ENCODE measurements at regions not wholly inside any gene's neighbourhood (a gene's known extent, or its start where the extent isn't known, plus 50 kb on each side); places are given as distances from the start of the nearest gene placed in this dataset.

DNA sequence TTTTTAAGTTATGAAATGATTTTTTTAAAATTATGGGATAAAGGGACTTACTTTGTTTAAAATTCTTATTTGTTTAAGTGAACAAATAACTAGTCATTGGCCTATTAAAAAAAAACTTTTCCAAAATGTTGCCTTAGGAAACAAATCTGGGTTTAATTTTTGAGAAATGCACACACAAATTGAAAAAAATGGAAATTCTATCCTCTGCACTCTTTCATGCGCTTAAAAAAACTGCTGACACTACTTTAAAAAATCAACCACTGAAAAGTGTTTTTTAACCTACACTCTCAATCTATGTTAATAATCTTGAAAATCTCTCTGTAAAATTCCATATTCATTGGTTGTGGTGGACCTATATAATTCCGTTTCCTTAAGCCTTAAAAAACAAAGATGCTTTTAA, 163.4 kb upstream of the DAB2 start:
- DNase-seq (ENCODE audit: low read depth), result no peak
- TF ChIP-seq, protein P1, sequence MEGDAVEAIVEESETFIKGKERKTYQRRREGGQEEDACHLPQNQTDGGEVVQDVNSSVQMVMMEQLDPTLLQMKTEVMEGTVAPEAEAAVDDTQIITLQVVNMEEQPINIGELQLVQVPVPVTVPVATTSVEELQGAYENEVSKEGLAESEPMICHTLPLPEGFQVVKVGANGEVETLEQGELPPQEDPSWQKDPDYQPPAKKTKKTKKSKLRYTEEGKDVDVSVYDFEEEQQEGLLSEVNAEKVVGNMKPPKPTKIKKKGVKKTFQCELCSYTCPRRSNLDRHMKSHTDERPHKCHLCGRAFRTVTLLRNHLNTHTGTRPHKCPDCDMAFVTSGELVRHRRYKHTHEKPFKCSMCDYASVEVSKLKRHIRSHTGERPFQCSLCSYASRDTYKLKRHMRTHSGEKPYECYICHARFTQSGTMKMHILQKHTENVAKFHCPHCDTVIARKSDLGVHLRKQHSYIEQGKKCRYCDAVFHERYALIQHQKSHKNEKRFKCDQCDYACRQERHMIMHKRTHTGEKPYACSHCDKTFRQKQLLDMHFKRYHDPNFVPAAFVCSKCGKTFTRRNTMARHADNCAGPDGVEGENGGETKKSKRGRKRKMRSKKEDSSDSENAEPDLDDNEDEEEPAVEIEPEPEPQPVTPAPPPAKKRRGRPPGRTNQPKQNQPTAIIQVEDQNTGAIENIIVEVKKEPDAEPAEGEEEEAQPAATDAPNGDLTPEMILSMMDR (IDR thresholded peaks at IDR 0.05; ENCODE audit: low read depth, low read length, missing control alignments), result no peak
- in situ Hi-C loops (cut with HindIII; ENCODE audit: low sequenced_read_pairs), result loop anchor here (10.0 kb wide), 1 partner anchor 1097 kb away; no protein-coding TSS in a partner anchor
- no peak overlapping the region for H3K4me3 ChIP-seq (ENCODE audit: low read depth, low read length)

DNA sequence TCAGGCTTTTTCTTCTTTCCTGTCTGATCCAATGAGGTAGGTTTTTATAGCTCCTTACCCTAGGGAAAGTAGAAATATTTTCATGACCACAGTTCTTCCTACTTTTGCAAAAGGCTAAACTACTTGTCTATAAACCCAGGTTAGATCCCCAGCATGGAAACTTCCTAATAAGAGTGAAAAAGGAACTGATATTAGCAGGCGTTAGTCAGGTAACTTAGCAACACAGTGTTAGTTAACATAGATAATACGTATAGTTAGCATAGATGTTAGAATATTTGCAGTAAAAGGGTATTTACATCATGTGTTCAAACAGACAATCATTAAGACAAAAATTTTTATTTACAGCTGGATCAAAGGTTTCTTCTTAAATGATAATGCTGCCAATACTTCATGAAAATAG, 162.9 kb upstream of the DAB2 start:
- in situ Hi-C loops (cut with HindIII; ENCODE audit: low sequenced_read_pairs), result loop anchor here (10.0 kb wide), 1 partner anchor 1097 kb away; no protein-coding TSS in a partner anchor
- TF ChIP-seq, protein P1 (IDR thresholded peaks at IDR 0.05; ENCODE audit: low read depth, low read length, missing control alignments), result no peak
- H3K4me3 ChIP-seq (ENCODE audit: low read depth, low read length), result no peak overlapping the region
- no peak for DNase-seq (ENCODE audit: low read depth)

DNA sequence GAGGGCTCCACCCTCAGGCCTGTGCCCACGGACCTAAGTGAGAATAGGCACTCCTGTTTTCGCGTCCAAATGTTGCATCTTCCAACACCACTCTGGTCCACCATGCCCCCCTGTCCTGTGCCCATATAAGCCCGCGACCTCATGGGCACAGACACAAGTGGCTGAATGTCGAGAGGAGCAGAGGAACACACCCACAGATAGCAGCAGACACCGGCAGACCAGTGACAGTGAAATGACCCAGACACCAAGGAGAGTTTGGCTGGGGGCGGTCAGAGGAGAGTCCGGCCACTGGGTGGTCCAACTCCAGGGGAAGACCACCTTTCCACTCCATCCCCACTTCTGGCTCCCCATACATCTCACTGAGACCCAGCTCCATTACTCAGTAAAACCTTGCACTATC, 161.4 kb upstream of the DAB2 start:
- TF ChIP-seq, protein P1 (IDR thresholded peaks at IDR 0.05; ENCODE audit: low read depth, low read length, missing control alignments), result no peak
- no peak for DNase-seq (ENCODE audit: low read depth)

DNA sequence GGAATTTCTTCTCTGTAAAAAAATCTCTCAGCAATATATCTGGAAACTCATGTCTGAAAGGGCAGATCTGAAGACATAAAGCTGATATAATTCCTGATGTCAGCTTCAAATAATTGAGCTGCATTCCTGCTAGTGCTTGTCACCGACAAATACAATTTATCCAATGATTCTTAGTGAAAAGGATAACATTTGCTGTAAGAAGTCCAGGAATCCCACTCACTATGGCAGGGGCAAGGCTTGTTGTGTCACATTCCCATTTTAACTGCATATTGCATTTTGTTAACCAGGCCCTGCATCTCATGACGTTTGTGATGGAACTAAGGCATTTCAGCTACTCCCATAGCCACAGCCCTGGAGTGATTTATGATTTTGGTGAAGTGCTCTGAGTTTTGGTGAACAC, 160.1 kb upstream of the DAB2 start:
- TF ChIP-seq, protein P1 (IDR thresholded peaks at IDR 0.05; ENCODE audit: low read depth, low read length, missing control alignments), result no peak
- in situ Hi-C loops (cut with HindIII; ENCODE audit: low sequenced_read_pairs), result loop anchor here (10.0 kb wide), 1 partner anchor 1100 kb away; no protein-coding TSS in a partner anchor
- no peak overlapping the region for H3K4me3 ChIP-seq (ENCODE audit: low read depth, low read length)
- no peak for DNase-seq (ENCODE audit: low read depth)

More for the DNA sequence above, 161.4 kb upstream of the DAB2 start:
- no peak overlapping the region for H3K4me3 ChIP-seq (ENCODE audit: low read depth, low read length)
- in situ Hi-C loops (cut with HindIII; ENCODE audit: low sequenced_read_pairs), result loop anchor here (10.0 kb wide), 1 partner anchor 1099 kb away; no protein-coding TSS in a partner anchor

DNA sequence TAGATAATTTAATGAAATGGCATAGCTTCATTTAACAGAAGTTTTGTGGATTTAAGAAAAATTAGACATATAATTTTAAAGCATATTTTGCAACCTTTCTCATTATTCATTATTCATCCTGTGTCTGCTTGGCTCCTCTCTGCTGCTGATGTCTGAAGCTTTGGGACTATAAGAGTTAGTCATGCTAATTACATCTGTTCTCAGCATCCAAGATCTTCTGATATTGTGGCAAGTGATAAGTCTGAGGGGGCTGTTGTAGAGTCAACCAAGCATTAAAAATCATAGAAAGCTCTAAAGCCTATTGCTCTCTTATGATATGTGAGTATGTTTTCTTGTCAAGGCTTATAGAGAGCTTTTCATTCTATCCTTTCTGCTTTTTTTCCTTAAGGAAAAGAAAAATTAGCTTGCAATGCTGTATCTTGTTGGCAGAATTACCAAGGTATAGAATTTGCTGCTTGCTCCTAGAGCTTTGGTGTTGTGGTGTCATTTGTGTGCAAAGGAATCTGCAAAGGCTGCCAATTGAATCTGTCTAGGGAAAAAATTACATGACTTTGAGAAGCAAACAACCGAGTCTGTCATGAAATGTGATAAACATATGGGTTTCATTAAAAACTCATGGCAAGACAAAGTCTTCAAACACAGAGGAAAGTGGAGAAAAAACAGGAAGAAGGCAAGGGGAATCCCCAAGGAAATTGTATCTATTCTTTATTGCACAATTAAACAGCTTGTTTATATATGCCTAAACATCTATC, 156.1 kb upstream of the DAB2 start:
- in situ Hi-C loops (cut with HindIII; ENCODE audit: low sequenced_read_pairs), result loop anchor here (10.0 kb wide), 1 partner anchor 1104 kb away; no protein-coding TSS in a partner anchor
- DNase-seq (ENCODE audit: low read depth), result peak; percentile 43
- TF ChIP-seq, protein P1 (IDR thresholded peaks at IDR 0.05; ENCODE audit: low read depth, low read length, missing control alignments), result no peak
- no peak overlapping the region for H3K4me3 ChIP-seq (ENCODE audit: low read depth, low read length)

DNA sequence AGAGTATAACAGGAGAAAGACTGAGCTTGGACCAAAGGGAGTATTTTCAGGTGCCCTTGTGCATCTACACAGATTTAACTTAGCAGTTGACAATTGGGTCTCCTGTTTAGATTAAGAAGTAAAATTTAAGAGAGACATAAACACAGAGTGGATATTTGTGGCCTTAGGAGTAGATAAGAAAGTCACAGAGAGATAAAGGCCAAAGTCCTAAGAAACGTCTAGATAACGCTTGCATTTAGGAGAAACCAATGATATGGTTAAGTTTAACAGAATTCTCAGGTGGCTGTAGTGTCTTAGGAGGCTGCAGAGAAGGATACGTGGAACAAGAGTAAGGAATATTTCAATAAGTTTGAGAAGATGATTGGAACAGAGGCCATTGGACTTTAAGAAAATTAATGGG, 155.0 kb upstream of the DAB2 start:
- DNase-seq (ENCODE audit: low read depth), result no peak
- in situ Hi-C loops (cut with HindIII; ENCODE audit: low sequenced_read_pairs), result loop anchor here (10.0 kb wide), 1 partner anchor 1105 kb away; no protein-coding TSS in a partner anchor
- no peak overlapping the region for H3K4me3 ChIP-seq (ENCODE audit: low read depth, low read length)
- TF ChIP-seq, protein P1 (IDR thresholded peaks at IDR 0.05; ENCODE audit: low read depth, low read length, missing control alignments), result no peak

Measured in astrocyte of the cerebellum (primary cell).